ENCODE measurements at regions not wholly inside any gene's neighbourhood (a gene's known extent, or its start where the extent isn't known, plus 50 kb on each side); places are given as distances from the start of the nearest gene placed in this dataset.

GRCh38 chr4:35217331-35217730 is 1027.0 kb downstream of the ARAP2 start:
- Mint-ChIP-seq H3K27me3 (ENCODE audit: unreplicated experiment) (no peaks in the 10 kb centered on the region), H3K4me3 (ENCODE audit: unreplicated experiment) (no peak overlapping the region), H3K36me3 (ENCODE audit: low read depth, unreplicated experiment) (no peaks in the 10 kb centered on the region), H3K9me3 (ENCODE audit: unreplicated experiment) (no peaks in the 10 kb centered on the region), H3K27ac (ENCODE audit: unreplicated experiment) (no peak overlapping the region), H3K4me1 (ENCODE audit: unreplicated experiment) (no peaks in the 10 kb centered on the region)
- TF ChIP-seq CTCF (IDR thresholded peaks at IDR 0.05; ENCODE audit: unreplicated experiment): no peak
- no peak for DNase-seq (ENCODE audit: low spot score)

DNA sequence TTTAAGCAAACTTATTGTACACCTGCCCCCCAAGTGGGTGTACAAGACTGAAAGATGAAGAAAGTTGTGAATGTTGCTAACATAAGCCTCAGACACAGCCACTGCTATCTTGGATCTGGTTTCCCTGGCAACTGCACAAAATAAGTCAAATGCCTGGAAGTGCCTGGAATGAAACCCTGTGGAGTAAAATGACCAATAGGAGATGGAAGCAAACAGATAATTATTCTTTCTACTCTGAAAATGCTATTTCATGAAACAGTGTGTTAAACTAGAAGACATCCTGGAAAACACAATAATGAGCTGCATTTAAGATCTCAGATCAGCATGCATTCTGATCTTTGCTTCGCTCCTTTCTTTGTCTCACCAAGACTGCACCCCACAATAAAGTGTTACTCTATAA is 1016.0 kb downstream of the ARAP2 start:
- no peaks in the 10 kb centered on the region for H3K36me3 Mint-ChIP-seq (ENCODE audit: low read depth, unreplicated experiment)
- no peak for TF ChIP-seq CTCF (IDR thresholded peaks at IDR 0.05; ENCODE audit: unreplicated experiment)
- H3K27me3 Mint-ChIP-seq (ENCODE audit: unreplicated experiment): no peaks in the 10 kb centered on the region
- H3K4me1 Mint-ChIP-seq (ENCODE audit: unreplicated experiment): peaks cover under 1% of the 10 kb centered on the region
- no peak overlapping the region for H3K27ac Mint-ChIP-seq (ENCODE audit: unreplicated experiment)
- H3K4me3 Mint-ChIP-seq (ENCODE audit: unreplicated experiment): no peak overlapping the region
- DNase-seq (ENCODE audit: low spot score): no peak
- no peaks in the 10 kb centered on the region for H3K9me3 Mint-ChIP-seq (ENCODE audit: unreplicated experiment)

DNA sequence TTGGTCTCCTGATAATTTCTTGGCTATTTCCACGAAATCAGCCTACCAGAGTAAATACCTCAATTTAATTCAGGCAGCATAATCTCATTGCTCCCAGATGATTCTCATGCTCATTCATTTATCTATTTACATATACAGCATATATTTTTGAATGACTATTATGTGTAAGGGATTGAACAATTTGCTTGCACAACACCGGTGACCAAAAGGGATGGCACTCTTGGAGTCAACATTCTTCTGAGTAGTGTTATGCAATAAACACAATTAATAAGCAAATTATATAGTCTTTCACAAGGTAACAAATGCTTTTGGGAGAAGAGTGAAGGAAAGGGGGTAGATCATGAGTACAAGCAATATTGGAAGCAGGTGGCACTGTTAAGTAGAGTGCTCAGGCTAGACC is 1015.3 kb downstream of the ARAP2 start:
- no peaks in the 10 kb centered on the region for H3K36me3 Mint-ChIP-seq (ENCODE audit: low read depth, unreplicated experiment)
- no peaks in the 10 kb centered on the region for H3K27me3 Mint-ChIP-seq (ENCODE audit: unreplicated experiment)
- H3K4me3 Mint-ChIP-seq (ENCODE audit: unreplicated experiment): no peak overlapping the region
- no peaks in the 10 kb centered on the region for H3K4me1 Mint-ChIP-seq (ENCODE audit: unreplicated experiment)
- TF ChIP-seq CTCF (IDR thresholded peaks at IDR 0.05; ENCODE audit: unreplicated experiment): no peak
- no peak for DNase-seq (ENCODE audit: low spot score)
- H3K27ac Mint-ChIP-seq (ENCODE audit: unreplicated experiment): no peak overlapping the region
- H3K9me3 Mint-ChIP-seq (ENCODE audit: unreplicated experiment): no peaks in the 10 kb centered on the region

DNA sequence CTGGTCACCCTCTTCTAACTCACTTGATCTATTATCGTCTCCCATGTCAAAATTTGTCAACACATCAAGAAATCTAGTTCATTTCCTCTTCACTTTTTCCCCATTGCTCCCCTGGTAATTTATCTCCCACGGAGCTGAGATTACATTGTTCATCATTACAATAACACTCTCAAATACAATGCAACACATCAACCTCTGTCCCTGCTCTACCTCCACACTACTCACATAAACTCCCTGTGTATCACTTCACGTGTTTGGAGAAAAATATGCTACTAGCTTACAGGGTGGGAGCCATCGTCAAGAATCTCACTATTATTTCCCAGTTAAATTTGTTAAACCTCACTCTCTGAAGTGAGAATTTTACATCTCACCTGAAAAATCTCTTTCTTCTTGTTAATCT is 1006.4 kb downstream of the ARAP2 start:
- Mint-ChIP-seq H3K4me1 (ENCODE audit: unreplicated experiment) (no peaks in the 10 kb centered on the region), H3K9me3 (ENCODE audit: unreplicated experiment) (no peaks in the 10 kb centered on the region), H3K27me3 (ENCODE audit: unreplicated experiment) (no peaks in the 10 kb centered on the region), H3K36me3 (ENCODE audit: low read depth, unreplicated experiment) (no peaks in the 10 kb centered on the region), H3K4me3 (ENCODE audit: unreplicated experiment) (no peak overlapping the region), H3K27ac (ENCODE audit: unreplicated experiment) (no peak overlapping the region)
- no peak for DNase-seq (ENCODE audit: low spot score)
- no peak for TF ChIP-seq CTCF (IDR thresholded peaks at IDR 0.05; ENCODE audit: unreplicated experiment)

GRCh38 chr4:35238793-35239192 is 1005.5 kb downstream of the ARAP2 start:
- Mint-ChIP-seq H3K27ac (ENCODE audit: unreplicated experiment) (no peak overlapping the region), H3K27me3 (ENCODE audit: unreplicated experiment) (no peaks in the 10 kb centered on the region), H3K4me3 (ENCODE audit: unreplicated experiment) (no peak overlapping the region), H3K9me3 (ENCODE audit: unreplicated experiment) (no peaks in the 10 kb centered on the region), H3K36me3 (ENCODE audit: low read depth, unreplicated experiment) (no peaks in the 10 kb centered on the region), H3K4me1 (ENCODE audit: unreplicated experiment) (no peaks in the 10 kb centered on the region)
- TF ChIP-seq CTCF (IDR thresholded peaks at IDR 0.05; ENCODE audit: unreplicated experiment): no peak
- no peak for DNase-seq (ENCODE audit: low spot score)

All from endothelial cell (in vitro differentiated cells).